ENCODE measurements at regions not wholly inside any gene's neighbourhood (a gene's known extent, or its start where the extent isn't known, plus 50 kb on each side); places are given as distances from the start of the nearest gene placed in this dataset.
"Not testable (repeated sequence)": the region's sequence is repeated elsewhere in the genome, so short reads cannot be mapped to it uniquely, and the experiment has no call there.

DNA sequence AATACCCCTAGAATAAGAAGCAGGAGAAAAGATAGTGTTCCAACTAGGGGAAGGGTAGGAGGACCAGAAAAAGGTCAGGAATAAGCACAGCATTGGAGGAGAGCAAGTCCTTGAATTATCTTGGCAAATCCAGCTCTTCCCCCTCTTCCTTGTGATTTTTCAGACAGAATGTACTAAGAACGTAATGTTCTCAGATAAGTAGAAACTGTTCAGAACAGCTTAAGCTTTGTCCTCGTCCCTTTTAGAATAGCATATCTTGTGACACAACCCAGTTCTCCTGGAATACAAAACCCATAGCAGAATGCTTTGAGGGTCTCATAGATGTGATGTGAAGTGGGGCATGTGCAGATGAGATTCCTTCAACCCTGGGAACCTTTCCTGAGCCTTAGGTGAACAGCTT lies 97.4 kb downstream of the EMB start:
- DNase-seq (ENCODE audit: low read depth) = no peak

GRCh38 chr5:50340757-50341156 lies 100.3 kb downstream of the EMB start:
- no peak for DNase-seq (ENCODE audit: low read depth)

- not testable (repeated sequence) for DNase-seq (ENCODE audit: low read depth)
Observed at GRCh38 chr5:50330633-50331032, 110.5 kb downstream of the EMB start.

GRCh38 chr5:50328193-50328729 lies 112.8 kb downstream of the EMB start:
- DNase-seq (ENCODE audit: low read depth) = no peak

- no peak for DNase-seq (ENCODE audit: low read depth)
Observed at GRCh38 chr5:50325237-50325832, 115.8 kb downstream of the EMB start.

DNA sequence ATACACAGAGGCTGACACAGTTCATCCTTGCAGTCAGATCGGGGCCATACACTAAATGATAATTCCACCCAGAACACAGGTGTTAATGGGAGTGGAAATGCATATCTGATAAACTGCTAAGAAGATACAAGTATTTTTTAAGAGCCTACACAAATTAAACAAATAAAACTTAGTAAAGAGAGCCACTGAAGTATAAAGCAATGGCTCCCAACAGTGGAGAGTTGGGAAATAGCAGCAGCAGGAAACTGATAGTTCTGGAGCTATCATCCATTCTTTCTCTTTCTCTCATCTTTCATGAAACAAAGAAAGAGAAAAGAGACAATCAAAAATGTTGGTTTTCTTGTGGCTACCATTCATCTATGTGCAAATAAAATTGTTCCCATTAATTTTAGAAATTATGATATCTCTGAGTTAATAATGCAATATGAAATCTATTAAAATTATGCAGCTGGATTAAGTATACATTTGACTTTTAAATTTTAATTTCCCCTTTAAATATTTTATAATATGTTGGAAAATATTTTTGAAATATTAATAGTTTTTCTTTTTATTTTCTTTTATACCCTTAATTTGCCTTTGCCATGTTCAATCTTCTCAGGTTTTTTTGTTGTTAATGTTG lies 120.8 kb downstream of the EMB start:
- no peak for DNase-seq (ENCODE audit: low read depth)

- no peak for DNase-seq (ENCODE audit: low read depth)
Observed at GRCh38 chr5:50318220-50318619, 122.9 kb downstream of the EMB start.

DNA sequence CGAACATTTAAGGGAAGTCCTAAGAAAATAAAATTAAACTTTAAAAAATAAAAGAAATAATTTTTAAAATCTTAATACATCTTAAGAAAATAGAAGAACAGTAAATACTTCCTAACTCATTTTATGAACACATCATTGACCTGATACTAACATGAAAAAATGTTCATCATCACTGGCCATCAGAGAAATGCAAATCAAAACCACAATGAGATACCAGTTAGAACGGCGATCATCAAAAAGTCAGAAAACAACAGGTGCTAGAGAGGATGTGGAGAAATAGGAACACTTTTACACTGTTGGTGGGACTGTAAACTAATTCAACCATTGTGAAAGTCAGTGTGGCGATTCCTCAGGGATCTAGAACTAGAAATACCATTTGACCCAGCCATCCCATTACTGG lies 134.6 kb downstream of the EMB start:
- not testable (repeated sequence) for DNase-seq (ENCODE audit: low read depth)

GRCh38 chr5:50302815-50303490 lies 138.1 kb downstream of the EMB start:
- DNase-seq (ENCODE audit: low read depth) = peak; percentile 81

- no peak for DNase-seq (ENCODE audit: low read depth)
Observed at GRCh38 chr5:50301756-50302155, 139.3 kb downstream of the EMB start.

GRCh38 chr5:50300878-50301277 lies 140.2 kb downstream of the EMB start:
- DNase-seq (ENCODE audit: low read depth) = no peak

DNA sequence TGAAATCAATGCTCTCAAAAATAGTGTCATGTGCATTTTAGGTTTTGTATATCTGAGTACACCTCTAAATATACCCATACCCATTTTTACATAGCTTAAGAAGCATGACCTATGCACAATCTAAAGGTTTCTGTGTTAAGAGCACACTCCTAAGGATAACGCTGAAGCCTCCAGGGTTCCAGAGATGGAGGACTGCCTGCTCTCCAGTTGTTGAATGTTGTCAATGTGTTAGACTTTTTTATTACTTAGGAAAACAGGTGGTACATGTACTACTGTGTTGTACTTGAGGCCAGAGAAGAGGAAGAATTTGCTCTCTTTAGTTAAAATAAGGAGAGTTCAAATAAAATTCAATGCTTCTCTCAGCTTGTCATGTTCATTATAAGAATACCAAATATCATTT lies 141.2 kb downstream of the EMB start:
- DNase-seq (ENCODE audit: low read depth) = no peak

- DNase-seq (ENCODE audit: low read depth) = no peak
Observed at GRCh38 chr5:50292735-50293394, 148.2 kb downstream of the EMB start.

- not testable (repeated sequence) for DNase-seq (ENCODE audit: low read depth)
Observed at GRCh38 chr5:50280461-50280860, 160.6 kb downstream of the EMB start.
